D721Med (cell line): ENCODE measurements at regions not wholly inside any gene's neighbourhood (a gene's known extent, or its start where the extent isn't known, plus 50 kb on each side); places are given as distances from the start of the nearest gene placed in this dataset.

ENCODE experiments used
- DNase-seq: peaks from one replicate; pipeline ENCODE4 v3.0.0; 2011; ENCODE audit warnings: low spot score; ENCODE audit not compliant: insufficient read length
- FAIRE-seq: peaks from 2 replicates; lab custom pipeline; 2011; peaks lifted over from hg19 to GRCh38; lab: Jason Lieb, UNC
- CTCF ChIP-seq: IDR thresholded peaks from 2 replicates; pipeline ENCODE4 v1.5.1; 2012; ENCODE audit warnings: mild to moderate bottlenecking, control low read depth; ENCODE audit not compliant: insufficient read depth; ENCODE audit errors: missing control alignments

- no peak for FAIRE-seq
- TF ChIP-seq CTCF: no peak
- no peak for DNase-seq
Observed at GRCh38 chr5:166240705-166241104, 2050.7 kb upstream of the WWC1 start.

DNA sequence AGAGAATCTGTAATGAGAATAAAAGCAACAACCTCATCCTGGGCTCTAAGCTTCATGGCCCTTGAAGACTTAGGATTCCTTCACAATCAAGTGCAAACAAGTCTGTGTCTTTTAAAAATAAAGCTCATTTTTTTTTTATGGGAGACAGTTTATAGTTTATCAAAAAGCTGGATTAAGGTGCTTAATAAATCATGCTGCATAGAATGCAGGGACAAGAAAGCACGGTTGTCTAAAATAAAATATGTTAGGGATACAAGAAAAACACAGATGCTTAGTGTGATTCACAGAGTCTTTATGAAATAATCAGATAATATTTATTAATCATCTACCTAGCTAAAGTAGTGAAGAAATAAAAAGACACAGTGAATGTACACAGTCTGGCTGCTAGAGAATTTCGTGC lies 2045.9 kb upstream of the WWC1 start:
- FAIRE-seq: no peak
- no peak for TF ChIP-seq CTCF
- DNase-seq: no peak

DNA sequence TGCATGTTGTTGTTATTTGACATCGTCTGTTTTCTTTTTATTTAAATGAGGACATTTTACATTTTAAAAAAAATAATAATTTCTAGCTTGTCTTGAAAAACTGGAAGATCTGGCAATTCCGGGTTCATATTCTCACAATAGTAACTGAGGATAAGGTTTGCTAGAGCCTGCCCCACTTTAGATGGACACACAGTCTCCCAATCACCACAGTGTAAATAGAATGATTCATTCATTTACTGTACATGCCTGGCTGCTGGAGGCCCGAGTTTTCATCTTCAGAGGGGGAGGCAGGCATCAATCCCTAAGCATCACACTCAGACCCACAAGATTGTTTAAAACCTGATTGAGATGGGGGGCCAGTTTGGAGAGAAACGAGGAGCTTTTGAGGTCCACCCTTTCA lies 2039.7 kb upstream of the WWC1 start:
- FAIRE-seq (no peak), DNase-seq (no peak)
- no peak for TF ChIP-seq CTCF

DNA sequence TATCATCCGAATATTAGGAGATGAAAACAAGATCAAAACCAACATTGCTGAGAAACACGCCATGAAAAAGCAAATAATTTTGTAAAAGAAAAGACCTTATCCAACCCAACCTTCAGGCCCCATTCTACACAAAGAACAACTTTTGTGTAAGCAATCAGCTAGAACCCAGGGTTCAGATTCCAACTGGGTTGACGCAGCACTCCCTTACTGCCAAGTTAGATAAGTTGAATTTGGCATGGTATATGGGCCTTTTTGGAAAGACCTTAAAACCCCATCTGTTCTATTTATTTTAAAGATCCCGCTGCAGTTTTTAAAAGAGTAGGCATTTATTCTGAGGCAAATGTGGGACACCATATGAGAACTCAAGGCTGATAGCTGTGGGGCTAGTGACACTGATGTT lies 2033.8 kb upstream of the WWC1 start:
- FAIRE-seq: no peak
- DNase-seq: no peak
- no peak for TF ChIP-seq CTCF

DNA sequence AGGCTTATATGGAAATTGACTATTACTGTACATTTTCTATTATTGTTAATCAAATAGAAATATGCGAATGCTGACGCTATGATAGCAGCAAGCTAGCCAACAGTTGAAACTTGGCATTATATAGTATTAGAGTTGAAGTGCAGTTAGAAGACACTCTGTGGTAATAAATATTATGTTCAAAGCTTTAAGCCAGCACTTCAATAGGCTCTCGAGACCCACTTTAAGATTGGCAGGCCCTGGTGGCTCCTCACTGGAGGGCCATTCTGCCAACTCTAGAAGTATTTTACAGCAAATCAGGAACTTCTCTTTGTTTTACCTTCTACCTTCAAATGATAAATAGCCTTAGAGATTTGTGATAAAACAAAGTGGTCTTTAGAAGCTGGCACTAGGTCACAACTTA lies 2029.0 kb upstream of the WWC1 start:
- FAIRE-seq (no peak), DNase-seq (no peak)
- no peak for TF ChIP-seq CTCF

DNA sequence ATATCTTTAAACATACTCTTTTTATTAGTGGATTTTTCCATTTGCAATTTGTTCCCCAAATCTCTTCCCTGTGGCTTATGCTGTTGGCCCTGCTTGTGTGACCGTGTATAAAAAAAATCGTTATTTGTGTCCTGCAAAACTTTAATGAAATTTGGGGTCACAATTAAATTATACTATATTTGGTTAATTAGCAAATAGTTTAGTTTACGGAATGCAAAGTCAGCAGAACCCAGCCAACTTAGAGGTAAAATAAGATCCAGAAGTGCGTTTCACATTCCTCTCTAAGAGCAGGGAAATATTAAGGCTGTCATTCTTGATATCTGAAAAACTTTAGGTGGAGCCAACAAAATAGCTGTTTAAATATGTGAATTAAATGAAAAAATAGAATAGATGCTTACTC lies 2023.5 kb upstream of the WWC1 start:
- FAIRE-seq: no peak
- DNase-seq: no peak
- no peak for TF ChIP-seq CTCF

DNA sequence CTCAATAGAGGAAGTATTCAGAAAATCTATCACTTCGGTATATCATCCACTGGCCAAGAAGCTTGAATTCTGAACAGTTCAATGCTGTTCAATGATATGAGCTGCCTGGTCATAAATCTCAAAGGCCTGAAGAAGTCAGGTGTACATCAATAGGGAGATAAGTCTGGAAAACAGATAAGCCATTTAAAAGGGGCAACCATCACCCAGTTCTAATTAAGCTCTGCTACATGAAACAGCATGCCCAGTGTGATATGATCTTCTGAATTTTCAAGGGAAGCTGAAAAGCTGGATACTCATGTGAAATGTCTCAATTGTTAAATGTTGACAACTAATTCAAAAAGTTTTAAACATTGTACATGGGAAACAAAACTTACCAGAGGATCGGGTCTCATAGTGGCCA lies 2020.7 kb upstream of the WWC1 start:
- no peak for FAIRE-seq
- no peak for TF ChIP-seq CTCF
- DNase-seq: no peak
